ENCODE measurements at regions not wholly inside any gene's neighbourhood (a gene's known extent, or its start where the extent isn't known, plus 50 kb on each side); places are given as distances from the start of the nearest gene placed in this dataset.
"Not testable (repeated sequence)": the region's sequence is repeated elsewhere in the genome, so short reads cannot be mapped to it uniquely, and the experiment has no call there.

DNA sequence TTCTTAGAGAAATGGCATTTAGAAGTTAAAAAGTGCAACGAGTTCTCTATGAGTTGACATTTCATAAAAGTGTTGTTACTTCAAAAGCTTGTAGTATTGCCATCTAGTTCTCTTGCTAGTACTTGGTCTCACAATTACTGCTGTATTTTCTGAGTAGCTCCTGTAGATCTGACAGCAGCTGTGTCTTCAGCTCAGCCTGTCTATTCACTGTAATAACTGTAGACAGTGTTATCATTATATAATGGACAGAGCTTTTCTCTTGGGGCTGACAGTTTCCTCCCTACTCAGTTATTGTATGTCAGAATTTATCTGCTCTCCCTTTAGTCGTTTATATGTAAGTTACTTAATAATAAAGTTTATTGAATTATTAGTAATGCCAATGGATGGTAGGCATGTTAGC lies 388.7 kb upstream of the VSTM2A start:
- no peak for DNase-seq

DNA sequence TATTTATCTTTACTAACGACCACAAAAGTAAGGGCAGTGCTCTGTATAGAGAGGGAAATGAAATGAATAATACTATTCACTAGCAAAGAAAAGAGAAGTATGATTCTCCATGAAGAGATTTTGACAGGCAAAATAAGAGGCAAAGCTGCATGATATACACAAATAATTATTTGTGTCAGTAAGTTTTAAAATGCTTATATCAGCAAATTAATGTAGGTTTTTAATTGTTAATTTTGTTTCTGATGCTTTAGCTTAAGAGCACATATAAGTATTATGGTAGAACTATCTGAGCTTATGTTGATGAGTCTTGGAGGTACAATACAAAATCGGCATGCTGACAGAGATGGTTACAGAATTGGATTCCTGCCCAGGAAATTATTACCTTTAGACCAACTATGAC lies 383.1 kb upstream of the VSTM2A start:
- no peak for DNase-seq

DNA sequence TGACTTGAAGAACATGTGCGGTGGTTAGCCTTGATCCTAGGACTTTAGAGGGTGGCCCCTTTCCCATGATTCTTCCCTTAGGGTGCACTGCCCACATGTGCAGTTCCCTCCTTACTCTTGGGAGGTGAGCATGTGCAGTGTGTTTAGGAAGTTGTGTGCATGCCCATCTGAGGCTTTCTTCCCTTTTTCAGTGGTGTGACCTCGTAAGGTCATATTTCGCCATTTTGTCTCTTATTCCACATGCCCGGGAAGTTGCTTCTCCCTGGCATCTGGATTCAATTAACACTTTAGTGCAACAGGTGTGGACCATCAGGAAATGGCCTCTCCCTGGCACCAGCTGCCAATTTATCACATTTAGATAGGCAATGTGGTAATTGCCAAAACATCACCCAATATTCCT lies 380.6 kb upstream of the VSTM2A start:
- no peak for DNase-seq

DNA sequence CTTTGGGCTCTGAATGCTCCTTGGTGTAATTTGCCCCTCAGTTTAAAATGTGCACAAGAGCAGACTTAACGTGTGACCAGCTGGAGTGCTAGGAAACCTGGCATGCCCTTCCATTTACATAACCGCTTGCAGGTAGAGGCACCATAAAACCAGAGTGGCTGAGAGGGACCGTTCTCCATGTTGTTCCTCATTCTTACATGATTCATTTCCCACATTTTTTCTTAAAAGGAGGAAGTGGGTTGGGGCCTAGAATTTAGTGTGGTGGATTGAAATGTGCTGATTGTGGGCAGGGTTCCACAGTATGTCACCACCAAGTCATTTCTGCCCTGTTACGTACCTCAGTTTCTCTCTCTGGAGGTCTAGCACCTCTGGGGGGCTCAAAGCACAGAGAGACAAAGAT lies 375.8 kb upstream of the VSTM2A start:
- DNase-seq = peak; percentile 36 to 64

DNA sequence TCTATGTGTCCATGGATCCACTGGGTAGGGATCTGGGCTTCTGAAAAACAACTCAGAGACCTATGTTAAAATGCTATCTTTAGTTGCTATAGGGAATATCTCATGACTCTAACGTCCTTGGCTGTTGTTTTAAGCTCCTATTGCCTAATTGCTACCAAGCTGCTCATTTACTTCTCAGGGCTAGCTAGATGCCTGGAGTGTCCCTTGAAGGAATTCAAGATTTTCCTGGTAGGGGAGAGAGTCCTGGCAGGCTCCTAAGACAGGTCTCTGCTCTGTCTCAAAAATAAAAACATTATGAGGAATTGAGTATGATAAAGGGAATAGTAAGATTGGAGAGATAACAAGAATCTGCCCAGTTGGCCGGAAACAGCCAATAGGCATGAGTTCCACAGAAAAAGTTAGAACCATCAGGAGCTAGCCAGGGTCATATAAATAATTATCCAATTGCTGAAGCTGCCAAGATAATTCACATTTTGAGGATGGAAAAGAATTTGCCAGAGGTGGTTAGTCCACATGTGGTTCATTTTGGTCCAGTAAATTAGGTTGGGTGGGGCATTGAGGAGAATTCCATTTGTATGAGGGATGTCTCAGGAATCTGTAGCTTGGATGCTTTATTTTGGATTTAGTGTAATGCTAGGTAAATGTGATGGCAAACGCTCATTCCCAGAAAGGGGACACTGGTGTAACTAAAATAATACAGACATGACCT lies 362.7 kb upstream of the VSTM2A start:
- no peak for DNase-seq

DNA sequence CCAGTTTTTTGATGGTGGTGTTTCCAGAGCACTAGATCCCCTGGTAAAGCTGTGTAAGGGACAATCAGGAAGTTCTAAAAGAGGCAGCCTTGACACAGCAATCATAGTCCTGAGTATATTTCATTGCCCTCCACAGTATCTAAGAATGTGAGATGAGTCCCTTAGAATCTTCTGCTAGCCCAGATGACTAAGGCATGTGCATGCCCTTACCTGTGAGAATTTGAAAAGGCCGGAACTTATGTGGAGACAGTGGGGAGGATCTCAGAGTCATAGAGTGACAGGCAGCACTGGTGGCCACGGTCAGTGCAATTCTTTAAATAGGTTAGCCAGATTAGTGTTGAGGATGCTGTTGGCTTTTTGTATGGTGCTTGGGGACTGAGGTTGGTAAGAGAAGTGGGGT lies 361.4 kb upstream of the VSTM2A start:
- DNase-seq = no peak

DNA sequence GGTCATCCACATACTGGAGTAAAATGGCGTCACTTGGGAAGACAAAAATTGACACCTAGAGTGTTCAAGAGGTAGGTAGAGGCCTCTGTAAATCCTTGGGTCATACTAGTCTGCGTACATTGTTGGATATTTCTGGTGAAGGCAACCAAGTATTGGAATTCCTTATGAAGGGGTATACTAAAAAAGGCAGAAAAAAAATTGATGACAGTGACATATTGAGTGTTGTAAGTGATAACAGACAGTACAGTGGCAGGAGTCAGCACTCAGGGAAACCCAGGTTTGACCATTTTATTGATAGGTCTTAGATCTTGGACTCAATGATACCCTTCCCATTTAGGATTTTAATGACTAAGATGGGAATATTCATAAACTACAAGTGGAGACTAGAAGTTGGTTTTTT lies 359.1 kb upstream of the VSTM2A start:
- DNase-seq = no peak

DNA sequence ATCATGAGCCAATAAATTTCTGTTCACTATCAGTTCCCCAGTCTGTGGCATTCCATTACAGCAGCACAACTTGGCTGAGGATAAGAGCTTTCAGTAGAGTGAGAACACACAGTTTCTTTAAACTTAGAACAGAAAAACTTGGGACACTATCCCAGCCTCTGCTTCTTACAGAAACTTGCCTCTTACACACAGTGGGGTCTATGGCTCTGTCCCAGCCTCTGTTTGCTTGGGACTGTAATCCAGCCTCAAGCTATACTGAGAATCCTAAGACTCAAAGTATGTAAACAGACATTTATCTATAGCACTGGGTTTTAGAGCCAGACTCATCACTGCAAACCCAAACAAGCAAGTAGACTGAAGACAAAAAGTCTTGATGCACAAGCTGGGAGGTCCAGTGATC lies 355.8 kb upstream of the VSTM2A start:
- no peak for DNase-seq

DNA sequence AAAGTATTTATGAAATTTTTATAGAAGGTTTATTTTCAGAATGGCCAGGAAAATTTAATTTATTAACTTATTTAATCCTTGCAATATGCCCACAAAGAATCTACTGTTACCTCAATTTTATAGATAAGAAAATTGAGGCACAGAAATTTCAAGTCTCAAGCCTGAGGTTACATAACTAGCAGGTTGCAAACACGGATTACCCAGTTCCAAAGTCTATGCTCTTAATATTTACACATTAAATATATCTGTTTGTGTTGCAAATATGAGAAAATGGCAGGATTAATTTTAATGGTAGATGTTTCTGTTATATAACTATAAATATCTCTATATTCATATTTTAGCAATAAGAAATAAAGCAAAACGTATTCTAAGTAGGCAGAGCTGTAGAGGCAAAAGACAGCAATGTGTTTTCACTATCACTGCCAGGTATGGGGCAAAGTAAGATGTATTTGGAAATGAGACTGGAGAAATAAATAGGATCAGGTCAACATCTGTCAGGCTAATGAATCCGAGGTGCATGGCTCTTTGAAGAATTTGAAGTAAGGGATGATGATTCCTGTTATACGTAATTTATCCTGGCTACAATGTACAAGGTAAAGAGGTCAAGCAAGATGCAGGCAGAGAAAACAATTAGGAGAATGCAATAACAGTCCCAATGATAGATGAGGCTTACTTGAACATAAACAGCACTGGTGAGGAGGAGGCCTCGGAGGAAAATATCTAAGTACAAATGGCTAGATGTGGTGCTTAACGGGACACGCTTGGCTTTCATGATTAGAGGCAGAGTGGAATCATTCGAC lies 354.1 kb upstream of the VSTM2A start:
- DNase-seq = no peak

DNA sequence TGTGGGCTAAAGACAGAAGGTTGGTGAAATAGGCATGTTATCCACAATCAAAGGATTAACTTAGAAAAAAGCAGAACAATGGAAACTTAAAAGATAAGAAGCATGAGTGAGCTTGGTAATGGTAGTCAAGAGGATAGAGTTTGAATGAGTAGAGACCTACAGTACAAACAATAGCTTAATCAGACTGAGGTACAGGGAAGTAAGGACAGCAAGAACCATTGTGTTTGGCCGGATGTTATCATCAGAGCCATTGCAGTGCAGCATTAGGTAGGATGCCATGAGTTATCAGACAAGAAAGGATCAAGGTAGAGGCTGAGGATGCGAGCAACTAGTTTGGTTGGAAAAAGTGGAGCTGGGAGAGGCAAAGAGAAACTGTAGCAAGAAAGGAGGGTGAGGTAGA lies 353.3 kb upstream of the VSTM2A start:
- DNase-seq = no peak

DNA sequence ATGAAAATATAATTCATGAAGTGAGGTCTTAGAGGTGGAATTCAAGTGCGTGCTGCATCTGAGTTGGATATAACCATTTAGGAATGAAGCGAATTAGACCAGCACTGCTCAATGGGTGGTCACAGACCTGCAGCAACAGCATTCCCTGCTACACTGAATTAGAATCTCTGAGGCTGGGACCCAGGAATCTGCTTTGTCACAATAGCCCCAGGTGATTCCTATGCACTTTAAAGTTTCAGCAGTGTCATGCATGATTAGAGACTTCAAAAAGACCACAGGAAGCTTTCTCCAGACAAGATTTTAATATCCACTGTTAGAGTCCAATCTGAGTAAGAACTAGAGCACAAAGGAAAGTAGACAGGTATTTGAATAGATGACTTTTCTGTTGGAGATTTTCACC lies 352.8 kb upstream of the VSTM2A start:
- DNase-seq = no peak

DNA sequence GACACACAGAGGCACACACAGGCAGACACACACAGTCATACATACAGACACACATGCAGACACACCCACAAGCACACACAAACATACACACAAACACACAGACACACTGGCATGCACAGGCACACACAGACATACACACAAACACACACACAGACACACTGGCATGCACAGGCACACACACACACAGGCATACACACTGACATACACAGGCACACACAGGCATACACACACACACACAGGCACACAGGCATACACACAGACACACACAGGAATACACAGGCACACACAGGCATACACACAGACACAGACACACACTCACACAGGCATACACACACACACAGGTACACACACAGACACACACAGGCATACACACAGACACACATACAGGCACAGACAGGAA lies 340.7 kb upstream of the VSTM2A start:
- no peak for DNase-seq

DNA sequence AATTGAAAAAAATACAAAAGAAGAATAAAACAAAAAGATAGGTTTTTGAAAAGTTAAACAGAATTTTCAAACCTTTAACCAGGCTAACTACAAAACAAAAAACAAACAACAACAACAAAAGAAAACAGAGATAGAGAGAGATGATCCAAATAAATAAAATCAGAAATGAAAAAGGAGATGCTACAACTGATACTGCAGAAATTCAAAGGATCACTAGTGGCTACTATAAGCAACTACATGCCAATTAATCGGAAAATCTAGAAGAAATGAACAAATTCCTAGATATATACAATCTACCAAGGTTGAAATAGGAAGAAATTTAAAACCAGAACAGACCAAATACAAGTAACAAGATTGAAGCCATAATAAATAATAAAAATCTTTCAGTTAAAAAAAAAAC lies 326.8 kb upstream of the VSTM2A start:
- DNase-seq = no peak

DNA sequence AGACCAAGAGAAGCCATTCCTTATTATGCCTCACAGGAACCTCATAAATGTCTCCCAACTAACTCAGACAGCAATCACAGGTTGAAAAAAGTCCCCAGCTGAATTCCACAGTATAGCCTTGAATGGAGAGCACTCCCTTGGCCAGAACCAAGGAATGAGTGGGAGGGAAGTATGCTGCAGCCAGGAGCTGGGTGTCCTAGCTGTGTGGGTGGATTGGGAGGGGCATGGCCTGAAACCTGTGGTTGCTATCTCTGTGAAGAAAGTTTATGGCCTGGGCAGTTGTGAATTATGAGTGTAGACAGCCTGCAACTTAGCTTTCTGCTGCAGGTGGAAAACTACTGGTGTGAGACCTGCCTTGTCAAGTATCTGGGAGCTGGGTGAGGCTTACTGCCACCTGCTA lies 316.1 kb upstream of the VSTM2A start:
- DNase-seq = not testable (repeated sequence)

DNA sequence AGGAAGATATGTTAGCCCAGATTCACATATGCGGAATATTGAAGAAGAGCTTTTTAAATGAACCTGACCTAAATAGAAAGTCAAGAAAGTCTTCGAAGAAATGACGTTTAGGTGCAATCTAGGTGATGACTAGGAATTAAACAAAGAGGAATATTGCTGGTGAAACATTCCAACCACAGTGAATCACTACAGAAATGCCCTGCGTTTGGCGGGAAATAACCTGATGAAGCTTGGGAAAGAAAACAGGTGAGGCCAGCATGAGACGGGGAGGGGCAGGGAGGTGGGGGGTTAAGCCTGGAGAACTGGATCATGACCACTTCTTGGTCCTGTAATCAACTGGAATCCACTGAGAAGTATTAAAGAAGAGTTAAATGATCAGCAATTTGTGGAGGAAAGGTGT lies 299.4 kb upstream of the VSTM2A start:
- DNase-seq = no peak

DNA sequence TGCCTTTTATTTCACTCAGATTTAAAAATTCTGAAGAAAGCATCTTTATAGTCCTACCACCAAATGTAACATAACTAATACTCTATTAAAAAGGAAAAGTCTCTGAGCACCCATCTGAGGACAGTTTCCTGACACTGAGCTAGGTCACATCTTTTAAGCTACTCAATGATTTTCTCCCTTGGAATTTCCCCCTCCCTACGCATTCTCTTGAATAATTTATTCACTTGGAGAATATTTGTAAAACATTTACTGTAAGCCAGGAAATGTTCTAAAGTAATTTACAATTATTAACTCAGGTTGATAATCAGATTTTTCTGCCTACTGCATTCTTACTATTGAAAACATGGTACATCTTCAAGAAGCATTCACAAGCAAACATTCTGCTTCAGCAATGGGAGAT lies 297.2 kb upstream of the VSTM2A start:
- DNase-seq = no peak

DNA sequence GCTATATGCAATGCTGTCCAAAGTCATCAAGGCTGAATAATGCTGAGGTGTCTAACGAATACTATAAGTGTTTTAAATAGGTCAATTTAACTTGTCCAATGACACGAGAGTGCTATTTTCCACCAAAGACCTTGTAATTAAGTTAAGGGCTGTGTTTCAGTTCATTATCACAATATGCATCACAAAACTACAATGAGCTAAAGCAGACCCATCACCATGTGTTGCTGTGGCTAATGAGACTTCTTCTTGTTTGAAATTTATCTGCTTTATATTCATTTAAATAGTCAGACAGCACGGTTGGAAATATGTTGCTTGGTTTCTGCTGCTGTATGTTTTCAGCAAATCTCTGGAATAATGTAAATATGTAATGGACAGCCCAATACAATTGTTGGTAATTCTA lies 292.5 kb upstream of the VSTM2A start:
- no peak for DNase-seq

DNA sequence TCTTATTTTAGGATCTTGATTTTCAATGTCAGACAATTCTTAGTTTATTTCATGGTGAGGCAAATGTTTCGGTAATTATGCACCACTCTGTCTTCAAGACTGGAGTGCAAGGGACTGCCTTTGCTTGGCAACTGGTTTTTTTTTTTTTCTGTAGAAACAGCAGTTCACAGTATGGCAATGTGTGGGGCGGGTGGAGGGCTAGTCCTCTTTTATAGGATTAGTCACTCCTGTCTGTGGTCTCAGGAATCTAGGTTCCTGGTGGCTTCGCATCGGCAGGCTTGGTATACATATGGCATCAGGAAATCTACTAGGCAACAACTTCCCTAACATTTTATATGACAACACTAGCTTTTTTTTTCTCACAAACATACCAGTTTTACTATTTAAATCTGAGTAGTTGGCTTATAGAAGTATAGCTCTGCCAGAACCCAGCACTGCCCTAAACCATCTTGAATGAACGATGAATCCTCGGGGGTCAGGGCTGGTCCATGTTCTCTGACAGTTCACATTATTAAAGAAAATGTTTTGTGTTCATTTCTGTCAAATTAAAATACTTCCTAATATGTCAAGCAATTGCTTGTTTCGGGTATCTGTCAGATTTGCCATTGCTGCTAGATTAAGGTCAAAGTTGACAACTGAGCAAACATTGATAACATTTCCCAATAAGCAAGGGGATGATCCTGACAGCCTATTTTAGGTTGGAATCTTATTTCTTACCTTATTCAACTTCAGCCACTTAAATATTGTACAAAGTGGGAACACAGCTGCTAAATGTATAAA lies 289.7 kb upstream of the VSTM2A start:
- DNase-seq = no peak

DNA sequence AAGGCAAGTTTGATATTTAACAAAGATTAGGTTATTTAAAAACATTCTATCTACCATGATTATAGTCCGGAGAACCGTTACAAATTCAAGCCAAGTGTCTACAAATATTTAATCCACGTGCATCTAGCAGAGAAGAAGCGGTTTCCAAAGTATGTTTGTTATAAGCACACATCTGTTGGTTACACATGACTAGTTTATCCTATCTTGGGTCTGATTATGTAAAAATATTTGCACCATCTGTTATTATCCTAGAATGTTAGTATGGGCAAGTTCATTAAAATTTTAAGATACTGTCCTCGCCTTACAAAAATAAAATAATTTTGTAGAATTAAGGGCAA lies 289.2 kb upstream of the VSTM2A start:
- DNase-seq = no peak

DNA sequence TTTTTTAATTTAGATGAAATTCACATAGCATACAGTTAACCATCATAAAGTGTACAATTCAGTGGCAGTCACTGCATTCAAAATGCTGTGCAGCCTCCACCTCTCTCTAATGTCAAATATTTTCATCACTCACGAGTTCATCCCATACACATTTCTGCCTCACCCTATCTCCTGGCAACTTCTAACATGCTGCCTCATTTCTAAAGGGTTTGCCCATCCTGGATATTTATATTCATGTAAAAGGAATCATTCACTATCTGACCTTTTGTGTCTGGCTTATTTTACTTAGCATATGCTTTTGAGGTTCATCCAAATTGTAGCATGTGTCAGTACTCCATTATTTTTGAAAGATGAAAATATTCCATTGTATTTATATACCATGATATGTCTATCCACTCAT lies 286.9 kb upstream of the VSTM2A start:
- no peak for DNase-seq

DNA sequence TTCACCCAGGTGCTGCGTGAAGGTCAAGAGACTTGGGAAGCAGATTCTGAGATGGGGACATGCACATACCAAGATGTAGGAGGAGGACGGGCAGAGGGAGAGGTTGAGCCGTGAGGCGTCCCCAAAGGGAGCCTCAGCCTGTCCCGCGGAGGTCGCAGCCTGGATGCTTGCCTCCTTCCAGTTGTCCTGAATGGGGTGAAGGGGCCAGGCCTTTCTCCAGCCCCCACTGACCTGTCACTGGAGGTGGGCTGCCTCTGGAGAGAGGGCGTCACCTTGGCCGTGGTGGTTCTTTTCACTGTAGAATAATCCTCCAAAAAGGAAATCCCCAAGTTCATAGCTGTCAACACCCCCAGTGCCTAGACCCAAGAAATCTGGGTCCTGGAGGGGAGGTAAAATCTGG lies 283.0 kb upstream of the VSTM2A start:
- DNase-seq = no peak

DNA sequence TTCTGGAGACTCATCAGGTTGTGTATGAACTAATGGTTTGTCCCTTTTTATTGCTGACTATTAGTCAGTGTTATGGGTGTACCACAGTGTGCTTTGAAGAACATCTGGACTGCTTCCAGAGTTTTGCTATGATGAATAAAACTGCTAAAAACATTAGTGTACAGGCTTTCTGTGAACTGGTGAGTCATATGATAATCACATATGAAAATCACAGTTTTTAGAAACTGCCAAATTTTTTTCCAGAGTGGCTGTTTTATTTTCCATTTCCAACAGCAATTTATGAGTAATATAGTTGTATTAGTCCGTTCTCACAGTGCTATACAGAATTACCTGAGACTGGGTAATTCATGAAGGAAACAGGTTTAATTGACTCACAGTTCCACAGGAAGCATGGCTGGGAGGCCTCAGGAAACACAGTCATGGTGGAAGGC lies 281.2 kb upstream of the VSTM2A start:
- DNase-seq = no peak

DNA sequence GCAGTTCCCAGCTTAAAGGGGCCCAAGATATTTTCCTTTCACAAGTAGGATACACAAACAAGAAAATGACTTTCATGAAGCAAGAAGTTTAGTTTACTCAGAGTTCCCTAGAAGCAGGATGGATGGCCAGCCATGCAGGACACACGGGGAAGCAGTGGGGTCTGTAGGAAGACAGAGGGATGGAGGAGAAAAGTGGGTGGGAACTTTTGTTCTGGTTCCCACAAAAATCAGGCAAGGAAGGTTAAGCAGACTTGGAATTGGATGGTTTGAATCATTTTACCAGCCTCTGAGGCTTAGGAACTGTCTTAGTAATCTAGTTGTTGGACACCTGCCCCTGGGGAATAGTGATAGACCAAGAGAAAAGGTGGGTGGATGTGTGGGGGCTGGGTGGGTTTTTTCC lies 263.3 kb upstream of the VSTM2A start:
- DNase-seq = no peak

Measured in Kasumi-1 (cell line).